Smooth muscle cell (in vitro differentiated cells): ENCODE measurements at regions not wholly inside any gene's neighbourhood (a gene's known extent, or its start where the extent isn't known, plus 50 kb on each side); places are given as distances from the start of the nearest gene placed in this dataset.

ENCODE experiments used
- DNase-seq: peaks from one replicate; lab custom pipeline; 2025; ENCODE audit not compliant: unreplicated experiment; lab: John Stamatoyannopoulos, UW
- H2AFZ ChIP-seq: fragments of 200-600 bp; sonication (generic); 2 replicates; pipeline ENCODE4 v1.6.0; 2016; ENCODE audit warnings: antibody characterized with exemption, low read depth, mild to moderate bottlenecking
- H3F3A ChIP-seq: fragments of 200-600 bp; sonication (generic); 2 replicates; pipeline ENCODE4 v1.6.0; 2017; ENCODE audit warnings: antibody characterized with exemption, low read depth
- H3K27ac ChIP-seq: fragments of 200-600 bp; sonication (generic); 2 replicates; pipeline ENCODE4 v1.5.1; 2016; ENCODE audit warnings: low read depth, mild to moderate bottlenecking
- H3K27me3 ChIP-seq: fragments of 200-600 bp; sonication (generic); 2 replicates; pipeline ENCODE4 v1.6.1; 2016; ENCODE audit warnings: low read depth, mild to moderate bottlenecking
- H3K36me3 ChIP-seq: fragments of 200-600 bp; sonication (generic); 2 replicates; pipeline ENCODE4 v1.5.1; 2016; ENCODE audit warnings: low read depth
- H3K4me1 ChIP-seq: fragments of 200-600 bp; sonication (generic); 2 replicates; pipeline ENCODE4 v1.5.1; 2016; ENCODE audit warnings: low read depth
- H3K4me2 ChIP-seq: fragments of 200-600 bp; sonication (generic); 2 replicates; pipeline ENCODE4 v1.6.0; 2016; ENCODE audit warnings: mild to moderate bottlenecking
- H3K4me3 ChIP-seq: fragments of 200-600 bp; sonication (generic); 2 replicates; pipeline ENCODE4 v1.5.1; 2016; ENCODE audit warnings: mild to moderate bottlenecking
- H3K79me2 ChIP-seq: fragments of 200-600 bp; sonication (generic); 2 replicates; pipeline ENCODE4 v1.6.0; 2016; ENCODE audit warnings: low read depth, mild to moderate bottlenecking
- H3K9ac ChIP-seq: fragments of 200-600 bp; sonication (generic); 2 replicates; pipeline ENCODE4 v1.6.0; 2016; ENCODE audit warnings: low read depth
- H3K9me3 ChIP-seq: fragments of 200-600 bp; sonication (generic); replicated peaks from 2 replicates; pipeline ENCODE4 v1.5.1; 2016; ENCODE audit warnings: low read depth
- H4K20me1 ChIP-seq: fragments of 200-600 bp; sonication (generic); 2 replicates; pipeline ENCODE4 v1.6.0; 2016; ENCODE audit warnings: low read depth
- CTCF ChIP-seq: fragments of 200-600 bp; sonication (generic); IDR thresholded peaks from 2 replicates; pipeline ENCODE4 v1.5.1; 2017; ENCODE audit warnings: borderline replicate concordance, mild to moderate bottlenecking, antibody characterized with exemption; ENCODE audit not compliant: insufficient read depth, poor library complexity, severe bottlenecking
- WGBS: methylation state at CpG from one replicate; pipeline ENCODE4 v1.1.7; 2016; ENCODE audit warnings: low lambda C conversion rate; 5-methylcytosine and 5-hydroxymethylcytosine counted together

GRCh38 chr5:30197662-30198061 lies 995.8 kb upstream of the CDH6 start:
- Histone ChIP-seq H4K20me1 (no peaks in the 10 kb centered on the region), H3K27ac (no peak overlapping the region), H3K27me3 (no peaks in the 10 kb centered on the region), H3K4me1 (no peaks in the 10 kb centered on the region), H3F3A (no peaks in the 10 kb centered on the region), H3K4me2 (no peak overlapping the region), H3K79me2 (no peaks in the 10 kb centered on the region), H3K9me3 (no peaks in the 10 kb centered on the region), H2AFZ (no peak overlapping the region), H3K4me3 (no peak overlapping the region), H3K36me3 (no peaks in the 10 kb centered on the region), H3K9ac (no peak overlapping the region)
- 85% methylated on average over 3 of the region's 3 CpGs for WGBS
- no peak for TF ChIP-seq CTCF
- no peak for DNase-seq

GRCh38 chr5:30195036-30195435 lies 998.5 kb upstream of the CDH6 start:
- Histone ChIP-seq H3K4me2 (no peak overlapping the region), H3K27me3 (no peaks in the 10 kb centered on the region), H3K4me3 (no peak overlapping the region), H3K9me3 (no peaks in the 10 kb centered on the region), H3K4me1 (no peaks in the 10 kb centered on the region), H4K20me1 (no peaks in the 10 kb centered on the region), H3F3A (no peaks in the 10 kb centered on the region), H3K27ac (no peak overlapping the region), H3K9ac (no peak overlapping the region), H2AFZ (no peak overlapping the region), H3K79me2 (no peaks in the 10 kb centered on the region), H3K36me3 (no peaks in the 10 kb centered on the region)
- no peak for TF ChIP-seq CTCF
- 69% methylated on average over 2 of the region's 2 CpGs for WGBS
- no peak for DNase-seq

- no peak overlapping the region for H3K9ac ChIP-seq
- H3K4me1 ChIP-seq, result no peaks in the 10 kb centered on the region
- no peaks in the 10 kb centered on the region for H3K36me3 ChIP-seq
- no peaks in the 10 kb centered on the region for H3K27me3 ChIP-seq
- TF ChIP-seq CTCF, result no peak
- H2AFZ ChIP-seq, result no peak overlapping the region
- 77% methylated on average over 5 of the region's 5 CpGs for WGBS
- no peak overlapping the region for H3K4me3 ChIP-seq
- H3K4me2 ChIP-seq, result no peak overlapping the region
- no peak overlapping the region for H3K27ac ChIP-seq
- DNase-seq, result no peak
- H4K20me1 ChIP-seq, result no peaks in the 10 kb centered on the region
- no peaks in the 10 kb centered on the region for H3F3A ChIP-seq
- H3K9me3 ChIP-seq, result no peaks in the 10 kb centered on the region
- no peaks in the 10 kb centered on the region for H3K79me2 ChIP-seq
These were observed 998.9 kb upstream of the CDH6 start for GRCh38 chr5:30194595-30194994.

GRCh38 chr5:30183795-30184194 lies 1009.7 kb upstream of the CDH6 start:
- 70% methylated on average over 7 of the region's 7 CpGs for WGBS
- Histone ChIP-seq H3K4me2 (no peak overlapping the region), H3F3A (no peaks in the 10 kb centered on the region), H3K36me3 (no peaks in the 10 kb centered on the region), H4K20me1 (no peaks in the 10 kb centered on the region), H2AFZ (no peak overlapping the region), H3K27ac (no peak overlapping the region), H3K79me2 (no peaks in the 10 kb centered on the region), H3K27me3 (no peaks in the 10 kb centered on the region), H3K4me1 (no peaks in the 10 kb centered on the region), H3K9me3 (no peaks in the 10 kb centered on the region), H3K9ac (no peak overlapping the region), H3K4me3 (no peak overlapping the region)
- no peak for TF ChIP-seq CTCF
- no peak for DNase-seq
